ENCODE measurements at regions not wholly inside any gene's neighbourhood (a gene's known extent, or its start where the extent isn't known, plus 50 kb on each side); places are given as distances from the start of the nearest gene placed in this dataset.

GRCh38 chr4:11614426-11614825 lies 185.7 kb upstream of the HS3ST1 start:
- TF ChIP-seq CTCF (IDR thresholded peaks at IDR 0.05) (no peak), POLR2A (IDR thresholded peaks at IDR 0.05) (no peak), POLR2AphosphoS5 (IDR thresholded peaks at IDR 0.05) (no peak)

All from transverse colon (tissue), 4 donors.